ENCODE measurements at regions not wholly inside any gene's neighbourhood (a gene's known extent, or its start where the extent isn't known, plus 50 kb on each side); places are given as distances from the start of the nearest gene placed in this dataset.

DNA sequence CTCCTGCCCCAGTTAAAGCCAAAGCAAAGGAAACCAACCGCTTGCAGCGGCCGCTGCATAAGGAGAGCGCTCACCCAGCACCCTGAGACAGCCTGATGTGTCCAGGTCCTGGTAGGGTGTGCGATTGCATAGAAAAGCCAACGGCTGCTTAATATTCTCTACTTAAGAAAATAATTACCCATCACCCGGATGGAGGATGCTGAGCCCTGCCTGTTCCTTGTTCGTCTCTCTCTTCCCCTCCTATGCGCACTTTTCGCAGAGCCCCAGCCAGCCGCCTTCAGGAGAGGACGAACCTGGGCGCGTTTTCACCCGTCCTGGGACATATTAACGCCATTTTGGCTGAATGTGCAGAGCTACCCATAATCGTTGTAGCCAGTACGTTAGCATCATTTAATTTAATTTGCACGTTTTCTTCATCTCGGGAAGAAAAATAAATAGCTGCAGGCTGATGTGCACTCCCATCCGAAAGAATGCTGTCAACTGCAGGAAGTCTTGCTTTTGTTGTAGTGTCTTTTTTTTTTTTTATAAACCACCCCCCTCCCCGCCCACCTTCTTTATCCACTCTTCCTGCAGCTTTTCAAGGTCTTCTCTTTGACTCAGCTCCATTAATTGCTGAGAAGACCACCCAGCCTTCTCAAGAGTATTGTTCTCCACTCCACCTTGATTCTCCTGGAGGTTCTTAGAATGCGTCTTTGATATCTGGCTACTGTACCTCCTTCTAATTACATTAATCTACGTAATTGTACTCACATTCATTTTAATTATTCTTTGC, 214.5 kb downstream of the TEX29 start:
- no peak for DNase-seq (ENCODE audit: extremely low read depth, low read depth)
- TF ChIP-seq, protein P1, sequence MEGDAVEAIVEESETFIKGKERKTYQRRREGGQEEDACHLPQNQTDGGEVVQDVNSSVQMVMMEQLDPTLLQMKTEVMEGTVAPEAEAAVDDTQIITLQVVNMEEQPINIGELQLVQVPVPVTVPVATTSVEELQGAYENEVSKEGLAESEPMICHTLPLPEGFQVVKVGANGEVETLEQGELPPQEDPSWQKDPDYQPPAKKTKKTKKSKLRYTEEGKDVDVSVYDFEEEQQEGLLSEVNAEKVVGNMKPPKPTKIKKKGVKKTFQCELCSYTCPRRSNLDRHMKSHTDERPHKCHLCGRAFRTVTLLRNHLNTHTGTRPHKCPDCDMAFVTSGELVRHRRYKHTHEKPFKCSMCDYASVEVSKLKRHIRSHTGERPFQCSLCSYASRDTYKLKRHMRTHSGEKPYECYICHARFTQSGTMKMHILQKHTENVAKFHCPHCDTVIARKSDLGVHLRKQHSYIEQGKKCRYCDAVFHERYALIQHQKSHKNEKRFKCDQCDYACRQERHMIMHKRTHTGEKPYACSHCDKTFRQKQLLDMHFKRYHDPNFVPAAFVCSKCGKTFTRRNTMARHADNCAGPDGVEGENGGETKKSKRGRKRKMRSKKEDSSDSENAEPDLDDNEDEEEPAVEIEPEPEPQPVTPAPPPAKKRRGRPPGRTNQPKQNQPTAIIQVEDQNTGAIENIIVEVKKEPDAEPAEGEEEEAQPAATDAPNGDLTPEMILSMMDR (IDR thresholded peaks at IDR 0.05; ENCODE audit: low read depth, low read length) = no peak

DNA sequence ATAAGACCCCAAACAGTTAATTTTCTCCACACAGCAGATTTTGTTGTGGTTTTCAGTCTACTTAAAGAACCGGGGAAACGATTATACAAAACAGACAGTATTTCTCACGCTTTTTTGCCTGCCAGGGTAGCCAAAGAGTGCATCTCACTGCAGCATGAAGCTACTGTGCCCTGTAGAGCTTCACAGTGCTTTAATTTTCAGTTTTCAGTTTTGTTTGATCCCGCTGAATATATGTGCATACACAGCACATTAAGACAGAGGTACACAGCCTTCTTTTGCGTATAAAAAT, 215.0 kb downstream of the TEX29 start:
- no peak for DNase-seq (ENCODE audit: extremely low read depth, low read depth)
- TF ChIP-seq, protein P1 (IDR thresholded peaks at IDR 0.05; ENCODE audit: low read depth, low read length) = no peak

- TF ChIP-seq, protein P1 (IDR thresholded peaks at IDR 0.05; ENCODE audit: low read depth, low read length) = no peak
- no peak for DNase-seq (ENCODE audit: extremely low read depth, low read depth)
Measured at GRCh38 chr13:111536075-111536642, 215.7 kb downstream of the TEX29 start.

- DNase-seq (ENCODE audit: extremely low read depth, low read depth) = no peak
- TF ChIP-seq, protein P1 (IDR thresholded peaks at IDR 0.05; ENCODE audit: low read depth, low read length) = no peak
Measured at GRCh38 chr13:111537115-111537728, 216.8 kb downstream of the TEX29 start.

DNA sequence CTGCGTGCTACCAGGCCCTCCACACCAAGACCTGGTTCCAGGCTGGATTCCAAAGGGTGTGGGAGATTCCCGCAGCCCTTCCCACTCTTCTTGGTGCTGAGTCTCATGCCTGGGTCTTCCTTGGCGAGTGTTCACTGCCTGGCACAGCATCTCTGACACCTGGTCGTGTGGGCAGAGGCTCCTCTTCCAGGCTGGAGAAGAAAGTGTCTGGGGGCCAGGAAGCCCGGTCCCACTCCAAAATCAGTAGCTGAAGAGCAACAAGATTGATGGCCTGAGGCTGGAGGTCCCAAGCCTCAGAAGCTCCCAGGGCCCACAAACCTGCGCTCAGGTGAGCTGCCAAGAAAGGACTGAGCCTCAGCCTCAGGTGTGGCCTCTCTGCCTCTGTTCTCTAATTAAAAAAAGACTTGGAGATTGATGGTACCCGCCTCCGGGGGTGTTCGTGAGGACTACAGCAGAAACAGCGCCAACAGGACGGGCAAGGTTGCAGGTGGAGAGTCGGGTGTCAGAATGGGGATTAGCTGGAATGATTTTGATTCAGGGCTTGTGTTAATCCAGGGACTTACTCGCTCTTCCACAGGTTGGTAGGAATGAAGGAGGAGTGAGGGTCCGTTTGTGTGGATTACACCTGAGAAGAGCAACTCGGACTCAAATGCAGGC, 217.5 kb downstream of the TEX29 start:
- TF ChIP-seq, protein P1 (IDR thresholded peaks at IDR 0.05; ENCODE audit: low read depth, low read length) = no peak
- no peak for DNase-seq (ENCODE audit: extremely low read depth, low read depth)

- no peak for DNase-seq (ENCODE audit: extremely low read depth, low read depth)
- TF ChIP-seq, protein P1 (IDR thresholded peaks at IDR 0.05; ENCODE audit: low read depth, low read length) = no peak
Measured at GRCh38 chr13:111539252-111539651, 218.8 kb downstream of the TEX29 start.
